MM.1S (cell line): ENCODE measurements at regions not wholly inside any gene's neighbourhood (a gene's known extent, or its start where the extent isn't known, plus 50 kb on each side); places are given as distances from the start of the nearest gene placed in this dataset.

Source experiments
- CTCF ChIP-seq: fragments of 300-600 bp; sonication (generic); IDR thresholded peaks from 2 replicates; pipeline ENCODE4 v1.5.1; 2016; ENCODE audit warnings: antibody characterized with exemption, low read length, mixed read lengths
- EZH2 ChIP-seq: fragments of 300-600 bp; sonication (generic); optimal IDR thresholded peaks from 2 replicates; pipeline ENCODE3; 2017; ENCODE audit warnings: low read depth, mild to moderate bottlenecking, antibody characterized with exemption, low read length, mixed read lengths

- TF ChIP-seq CTCF (no peak), EZH2 (no peak)
Measured at GRCh38 chr9:14389146-14389545, 75.2 kb upstream of the NFIB start.
